GM12872 (cell line): ENCODE measurements at regions not wholly inside any gene's neighbourhood (a gene's known extent, or its start where the extent isn't known, plus 50 kb on each side); places are given as distances from the start of the nearest gene placed in this dataset.

Source experiments
- TF ChIP-seq, protein P1 (sequence below): IDR thresholded peaks from 3 replicates; pipeline ENCODE4 v1.5.1; 2011; ENCODE audit warnings: low read depth, mild to moderate bottlenecking, low read length, moderate library complexity; ENCODE audit not compliant: insufficient read depth

DNA sequence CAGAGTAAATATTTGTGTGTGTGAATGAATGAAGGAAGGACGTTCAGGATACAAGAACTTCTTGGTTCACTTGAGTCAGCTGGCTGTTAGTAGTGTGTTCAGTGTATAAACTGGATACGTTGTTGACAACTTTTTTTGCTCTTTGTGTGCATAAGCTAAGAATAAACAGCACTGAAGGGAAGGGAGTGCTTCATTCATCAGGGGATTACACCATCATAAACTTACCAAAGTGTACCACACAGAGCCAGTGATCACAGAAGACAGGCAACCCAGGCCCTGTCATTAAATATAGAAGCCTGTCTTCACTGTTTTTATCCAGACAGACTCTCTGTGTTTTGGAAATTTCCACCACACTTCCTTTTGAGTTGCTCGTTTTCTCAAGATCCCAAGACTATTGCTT, 55.5 kb upstream of the MEF2C start:
- TF ChIP-seq, protein P1, sequence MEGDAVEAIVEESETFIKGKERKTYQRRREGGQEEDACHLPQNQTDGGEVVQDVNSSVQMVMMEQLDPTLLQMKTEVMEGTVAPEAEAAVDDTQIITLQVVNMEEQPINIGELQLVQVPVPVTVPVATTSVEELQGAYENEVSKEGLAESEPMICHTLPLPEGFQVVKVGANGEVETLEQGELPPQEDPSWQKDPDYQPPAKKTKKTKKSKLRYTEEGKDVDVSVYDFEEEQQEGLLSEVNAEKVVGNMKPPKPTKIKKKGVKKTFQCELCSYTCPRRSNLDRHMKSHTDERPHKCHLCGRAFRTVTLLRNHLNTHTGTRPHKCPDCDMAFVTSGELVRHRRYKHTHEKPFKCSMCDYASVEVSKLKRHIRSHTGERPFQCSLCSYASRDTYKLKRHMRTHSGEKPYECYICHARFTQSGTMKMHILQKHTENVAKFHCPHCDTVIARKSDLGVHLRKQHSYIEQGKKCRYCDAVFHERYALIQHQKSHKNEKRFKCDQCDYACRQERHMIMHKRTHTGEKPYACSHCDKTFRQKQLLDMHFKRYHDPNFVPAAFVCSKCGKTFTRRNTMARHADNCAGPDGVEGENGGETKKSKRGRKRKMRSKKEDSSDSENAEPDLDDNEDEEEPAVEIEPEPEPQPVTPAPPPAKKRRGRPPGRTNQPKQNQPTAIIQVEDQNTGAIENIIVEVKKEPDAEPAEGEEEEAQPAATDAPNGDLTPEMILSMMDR, result no peak

GRCh38 chr5:88937406-88937805, 54.4 kb upstream of the MEF2C start:
- TF ChIP-seq, protein P1, result no peak

DNA sequence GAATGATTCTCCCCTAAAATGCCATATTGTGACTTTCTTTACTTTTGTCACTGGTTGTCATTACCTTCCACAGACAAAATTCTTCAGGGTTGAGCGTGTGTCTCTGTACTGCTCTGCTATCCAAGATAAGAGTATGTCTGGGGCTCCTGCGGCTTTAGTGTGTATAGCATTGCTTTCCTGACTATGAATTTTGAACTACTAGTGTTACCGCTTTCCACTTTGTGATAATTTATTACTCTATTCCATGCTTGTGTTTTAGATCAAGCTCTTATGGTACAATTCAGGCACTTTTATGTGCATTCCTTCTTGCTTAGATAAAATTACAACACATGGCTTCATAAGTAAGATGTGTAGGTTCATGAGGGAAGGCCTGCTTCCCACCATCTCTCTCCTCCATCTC, 51.5 kb upstream of the MEF2C start:
- TF ChIP-seq, protein P1, result no peak
